GM23248 (cell line): ENCODE measurements at regions not wholly inside any gene's neighbourhood (a gene's known extent, or its start where the extent isn't known, plus 50 kb on each side); places are given as distances from the start of the nearest gene placed in this dataset.
"Not testable (repeated sequence)": the region's sequence is repeated elsewhere in the genome, so short reads cannot be mapped to it uniquely, and the experiment has no call there.

Experiments
- EZH2 ChIP-seq: fragments of 200-600 bp; sonication (generic); IDR thresholded peaks from 2 replicates; pipeline ENCODE4 v1.6.1; 2018; ENCODE audit warnings: antibody characterized with exemption, mild to moderate bottlenecking; ENCODE audit not compliant: insufficient read depth, poor library complexity, severe bottlenecking
- EZH2phosphoT487 ChIP-seq: fragments of 200-600 bp; sonication (generic); IDR thresholded peaks from 2 replicates; pipeline ENCODE4 v1.6.1; 2018; ENCODE audit warnings: antibody characterized with exemption, moderate library complexity, mild to moderate bottlenecking, low read depth; ENCODE audit not compliant: insufficient read depth

- TF ChIP-seq EZH2, EZH2phosphoT487: not testable (repeated sequence)
Measured at GRCh38 chr1:146413911-146414310, 185.1 kb upstream of the NOTCH2NLA start.
